ENCODE measurements at regions not wholly inside any gene's neighbourhood (a gene's known extent, or its start where the extent isn't known, plus 50 kb on each side); places are given as distances from the start of the nearest gene placed in this dataset.

- TF ChIP-seq CTCF (IDR thresholded peaks at IDR 0.05) (no peak), POLR2AphosphoS5 (IDR thresholded peaks at IDR 0.05) (no peak), POLR2A (IDR thresholded peaks at IDR 0.05) (no peak)
Measured at GRCh38 chr12:131610891-131611290, 100.0 kb upstream of the SFSWAP start.

Measured in suprapubic skin (tissue), 4 donors.